GM19035 (cell line): ENCODE measurements at regions not wholly inside any gene's neighbourhood (a gene's known extent, or its start where the extent isn't known, plus 50 kb on each side); places are given as distances from the start of the nearest gene placed in this dataset.

Source experiments
- ATAC-seq: cut with Tn5 transposase; IDR thresholded peaks from one replicate; pipeline ENCODE4 v1.9.1; 2021; ENCODE audit not compliant: unreplicated experiment

- ATAC-seq: no peak
Observed at GRCh38 chr1:232452117-232452516, 177.8 kb downstream of the SIPA1L2 start.

DNA sequence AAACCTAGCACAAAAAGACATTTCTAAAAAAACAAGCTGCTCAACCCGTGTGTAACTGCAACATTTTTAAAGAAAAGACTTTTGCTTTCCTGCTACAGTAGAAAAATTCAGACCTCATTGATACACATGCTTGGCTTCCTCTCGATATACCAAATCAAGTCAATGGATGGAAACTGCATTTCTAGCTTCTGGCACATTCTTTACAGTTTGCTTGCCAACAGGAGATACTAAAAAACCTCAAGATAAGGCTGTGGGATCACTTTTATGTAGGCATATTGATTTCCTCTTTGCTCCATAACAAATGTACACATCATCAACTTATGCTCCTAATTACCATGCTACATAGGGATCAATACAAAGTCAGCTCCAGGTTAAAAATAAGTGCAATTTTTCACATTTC is 178.4 kb downstream of the SIPA1L2 start:
- no peak for ATAC-seq

DNA sequence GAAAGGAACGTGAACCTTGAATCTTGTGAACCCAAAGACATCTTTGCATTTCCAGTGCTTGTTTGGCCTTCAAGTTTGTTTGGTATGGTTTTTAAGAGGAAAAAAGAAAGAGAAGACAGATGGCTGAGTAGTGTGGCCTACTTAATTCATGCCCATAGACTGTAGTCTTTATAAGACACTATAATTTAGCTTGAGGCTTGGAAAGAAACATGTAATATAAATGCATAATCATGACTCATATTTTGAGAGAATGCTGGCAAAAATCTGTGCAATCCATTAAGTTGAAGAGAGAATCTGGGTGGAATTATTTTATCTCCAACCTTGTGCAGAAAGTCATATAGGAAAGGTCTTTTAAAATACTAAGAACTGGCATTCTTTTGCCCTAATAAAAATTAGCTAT is 179.3 kb downstream of the SIPA1L2 start:
- ATAC-seq: no peak

DNA sequence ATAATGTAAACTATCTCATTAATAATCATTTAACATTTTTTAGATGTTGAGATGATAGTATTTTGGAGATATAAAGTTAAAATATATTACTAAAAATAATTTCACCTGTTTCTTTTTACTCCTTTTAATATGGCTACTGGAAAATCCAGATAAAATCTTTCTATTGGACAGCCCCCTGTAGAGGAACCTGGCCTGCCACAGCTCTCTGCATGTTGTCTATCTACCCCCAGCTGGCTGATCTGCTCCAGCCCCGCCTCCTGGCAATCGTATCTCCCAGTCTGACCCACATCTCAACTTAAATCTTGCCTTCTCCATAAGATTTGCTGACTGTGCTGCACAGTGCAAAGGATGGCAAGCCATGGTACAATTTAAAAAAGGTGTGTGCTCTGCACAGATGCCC is 182.8 kb downstream of the SIPA1L2 start:
- no peak for ATAC-seq

DNA sequence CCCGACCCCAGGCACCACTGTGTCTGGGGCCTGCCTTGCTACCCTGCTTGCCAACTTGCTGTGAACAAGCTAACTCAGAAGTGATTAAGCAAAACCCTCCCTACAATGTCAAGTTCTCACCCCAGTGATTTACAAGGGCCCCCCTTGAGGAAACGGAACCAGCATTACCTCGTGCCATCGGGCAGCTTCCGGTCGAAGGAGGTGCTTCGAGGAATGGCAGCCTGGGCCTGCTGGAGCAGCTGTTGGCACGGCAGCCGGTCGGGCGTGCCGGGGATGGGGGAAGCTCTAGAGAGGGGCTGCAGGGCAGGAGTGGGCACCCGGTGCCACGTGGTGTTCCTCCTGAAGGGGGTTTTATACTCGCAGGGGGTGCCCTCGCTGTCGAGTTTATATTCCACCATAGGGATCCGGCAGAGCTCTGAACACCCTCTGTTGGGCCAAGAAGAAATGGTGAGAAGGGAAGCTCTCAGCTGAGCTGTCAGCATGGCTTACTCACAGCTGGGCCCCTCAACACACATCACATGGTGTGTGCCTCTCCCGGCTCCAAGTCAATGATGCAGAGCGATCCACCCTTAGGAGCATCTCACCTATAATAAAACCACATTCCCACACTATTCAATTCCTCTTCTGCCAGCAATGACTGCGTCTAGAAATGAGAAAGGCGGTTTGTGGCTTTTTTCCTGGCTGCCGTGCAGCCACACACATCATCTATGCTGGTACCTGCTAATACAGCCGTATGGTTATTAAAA is 184.4 kb downstream of the SIPA1L2 start:
- ATAC-seq: no peak

- no peak for ATAC-seq
Observed at GRCh38 chr1:232443372-232443771, 186.6 kb downstream of the SIPA1L2 start.

GRCh38 chr1:232441036-232441411 is 188.9 kb downstream of the SIPA1L2 start:
- ATAC-seq: no peak

GRCh38 chr1:232440325-232441035 is 189.5 kb downstream of the SIPA1L2 start:
- no peak for ATAC-seq

DNA sequence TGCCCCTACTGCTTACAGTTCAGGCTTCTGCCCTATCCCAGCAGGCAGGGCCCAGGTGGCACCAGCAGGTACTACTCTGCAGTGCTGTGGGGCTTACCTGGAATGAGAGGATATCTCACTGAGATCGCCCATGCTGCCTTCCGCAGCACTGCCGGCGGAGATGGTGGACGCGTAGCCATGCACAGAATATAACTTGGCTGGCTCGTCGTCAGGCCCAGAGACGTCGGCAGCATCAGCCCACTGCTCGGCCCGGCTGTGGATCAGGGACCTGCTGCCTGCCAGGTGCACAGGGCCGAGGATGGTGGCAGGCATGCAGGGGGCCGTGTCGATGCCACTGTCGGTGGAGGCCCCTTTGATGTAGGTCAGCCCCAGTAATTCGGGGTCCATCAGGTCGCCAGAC is 190.9 kb downstream of the SIPA1L2 start:
- ATAC-seq: no peak

GRCh38 chr1:232438476-232438875 is 191.5 kb downstream of the SIPA1L2 start:
- no peak for ATAC-seq

DNA sequence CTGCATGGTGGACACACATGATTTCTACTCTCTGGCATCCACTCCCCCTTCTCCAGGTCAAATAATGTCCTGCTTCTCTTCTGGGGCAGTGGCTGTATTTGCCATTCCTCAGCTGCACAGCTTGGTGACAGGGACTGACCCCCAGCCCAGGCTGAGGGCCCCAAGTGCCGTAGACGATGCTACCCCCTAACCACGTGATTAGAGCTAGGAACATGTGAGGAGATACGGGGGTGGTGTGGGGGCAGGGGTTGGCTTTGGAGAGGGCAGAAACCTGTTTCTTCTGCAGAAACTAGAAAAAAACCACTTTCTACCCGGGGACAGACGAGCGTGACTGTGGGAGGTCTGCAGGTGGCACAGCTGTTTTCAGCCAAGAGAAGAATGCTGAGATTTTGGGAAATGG is 192.4 kb downstream of the SIPA1L2 start:
- ATAC-seq: no peak

GRCh38 chr1:232435729-232436128 is 194.2 kb downstream of the SIPA1L2 start:
- no peak for ATAC-seq

DNA sequence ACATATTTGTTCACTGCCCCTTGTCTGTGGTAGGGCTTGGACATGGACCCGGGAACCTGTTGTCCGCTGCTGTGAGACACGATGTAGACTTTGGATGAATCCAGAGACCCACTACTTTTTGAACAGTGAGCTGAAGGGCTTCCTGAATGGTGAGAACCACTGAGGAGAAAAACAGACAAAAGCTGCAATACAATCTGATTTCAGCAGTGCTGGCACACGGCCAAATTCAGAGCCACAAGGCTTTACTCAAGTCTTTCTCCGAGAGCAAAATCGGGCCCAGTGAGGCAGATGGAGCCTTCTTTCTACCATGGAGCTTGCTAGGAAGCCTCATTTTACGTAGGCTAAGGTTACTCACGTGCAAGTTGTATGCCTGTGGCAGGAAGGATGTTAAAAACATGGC is 197.6 kb downstream of the SIPA1L2 start:
- ATAC-seq: no peak

DNA sequence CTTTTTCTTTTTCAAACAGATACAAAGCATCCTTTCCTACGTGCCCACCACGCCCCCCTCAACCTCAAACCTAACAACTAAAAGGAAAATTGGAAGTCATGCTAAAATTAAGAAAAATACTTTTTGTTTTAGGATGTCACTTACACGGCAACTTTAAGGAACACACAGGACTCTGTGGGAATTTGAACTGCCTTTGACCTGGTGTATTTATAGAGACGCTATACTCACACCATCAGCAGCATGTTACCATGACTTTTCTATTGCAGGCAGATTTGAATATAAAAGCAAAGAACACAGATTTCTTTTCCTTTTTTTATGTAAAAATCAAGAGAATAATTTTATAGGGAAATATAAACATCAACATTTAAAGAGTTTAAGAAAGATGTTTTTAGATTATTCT is 198.2 kb downstream of the SIPA1L2 start:
- no peak for ATAC-seq

GRCh38 chr1:232431326-232431725 is 198.6 kb downstream of the SIPA1L2 start:
- no peak for ATAC-seq

DNA sequence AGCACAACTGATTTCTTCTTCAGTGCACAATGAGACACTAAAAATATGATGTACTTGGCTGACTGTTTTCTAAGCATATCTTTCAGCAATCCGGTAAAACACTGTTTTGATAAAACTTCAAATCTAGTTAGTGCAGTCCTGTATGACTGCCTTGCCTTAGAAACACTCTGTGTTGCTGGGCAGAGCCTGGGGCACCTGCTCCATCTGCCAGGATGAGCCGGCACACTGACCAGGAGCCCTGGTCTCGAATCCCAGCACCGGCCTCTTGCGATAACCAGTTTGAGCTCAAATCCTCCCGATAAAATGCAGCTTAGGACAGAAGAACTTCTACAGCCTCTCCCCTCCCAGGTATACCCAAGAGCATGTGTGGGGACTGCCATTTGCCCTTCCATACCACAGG is 199.5 kb downstream of the SIPA1L2 start:
- no peak for ATAC-seq

- no peak for ATAC-seq
Observed at GRCh38 chr1:232428786-232429530, 201.0 kb downstream of the SIPA1L2 start.

GRCh38 chr1:232428036-232428645 is 201.8 kb downstream of the SIPA1L2 start:
- no peak for ATAC-seq

DNA sequence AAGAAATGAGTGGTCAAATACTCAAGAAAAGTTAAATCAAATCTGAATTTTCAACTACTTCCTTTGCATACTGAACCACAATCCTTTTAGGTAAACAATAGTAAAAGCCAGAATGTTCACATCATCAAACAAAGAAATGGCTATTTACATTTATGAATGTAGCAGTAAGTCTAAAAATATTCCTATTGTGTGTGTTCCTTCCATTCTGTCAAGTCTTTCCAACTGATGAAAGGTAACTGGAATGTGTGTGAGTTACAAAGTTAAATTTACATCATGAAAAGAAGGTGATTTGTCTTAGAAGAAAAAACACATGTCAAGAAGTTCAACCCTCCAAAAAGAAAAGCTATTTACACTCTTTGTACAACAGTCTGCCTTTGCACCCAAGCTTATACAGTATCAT is 203.1 kb downstream of the SIPA1L2 start:
- ATAC-seq: no peak

DNA sequence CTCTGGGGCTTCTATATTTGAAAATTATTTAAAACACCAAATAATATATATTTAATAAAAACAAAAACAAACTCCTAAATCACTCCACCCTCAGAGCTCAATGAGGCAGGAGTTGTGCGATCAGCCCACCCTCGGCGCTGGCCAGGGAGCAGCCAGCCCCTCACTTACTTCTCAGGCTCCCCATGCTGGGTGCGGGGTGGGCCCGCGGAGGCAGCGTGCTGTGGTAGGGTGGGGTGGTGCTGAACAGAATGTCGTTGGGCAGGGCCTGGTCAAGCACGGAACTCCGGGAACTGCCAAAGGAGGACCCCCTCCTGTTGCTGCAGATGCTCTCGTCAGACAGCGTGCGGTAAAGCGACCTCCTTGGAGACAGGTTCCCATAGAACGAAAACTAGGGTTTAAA is 204.5 kb downstream of the SIPA1L2 start:
- no peak for ATAC-seq

- no peak for ATAC-seq
Observed at GRCh38 chr1:232423591-232423990, 206.3 kb downstream of the SIPA1L2 start.

GRCh38 chr1:232422898-232423297 is 207.0 kb downstream of the SIPA1L2 start:
- ATAC-seq: no peak
